Thoracic aorta (tissue), 2 donors: ENCODE measurements at regions not wholly inside any gene's neighbourhood (a gene's known extent, or its start where the extent isn't known, plus 50 kb on each side); places are given as distances from the start of the nearest gene placed in this dataset.

Experiments used
- ATAC-seq: fragments of 150-250 bp; one replicate; pipeline ENCODE4 v1.8.0; 2017; ENCODE audit warnings: low read depth; ENCODE audit not compliant: insufficient number of reproducible peaks, low FRiP score
- DNase-seq: peaks from one replicate; pipeline ENCODE4 v3.0.0-alpha.2; 2020; ENCODE audit warnings: low spot score
- H3K27ac ChIP-seq, 2 donors: fragments of 200-600 bp; sonication (generic); 1 replicate in 1 of 2; 2 replicates in 1 of 2; pipeline ENCODE4 v1.5.1; 2016; ENCODE audit warnings: mild to moderate bottlenecking in 2 of 2, moderate library complexity in 2 of 2
- H3K27me3 ChIP-seq: fragments of 200-600 bp; sonication (generic); replicated peaks from 2 replicates; pipeline ENCODE4 v1.6.0; 2016; ENCODE audit warnings: mild to moderate bottlenecking; ENCODE audit not compliant: insufficient read depth
- H3K36me3 ChIP-seq: fragments of 200-600 bp; sonication (generic); one replicate; pipeline ENCODE4 v1.5.1; 2016
- H3K4me1 ChIP-seq, 2 donors: fragments of 200-600 bp; sonication (generic); 1 replicate in 1 of 2; 2 replicates in 1 of 2; pipeline versions ENCODE4 v1.5.1 to v1.6.0; 2016; ENCODE audit warnings: low read depth in 2 of 2, mild to moderate bottlenecking in 1 of 2; ENCODE audit not compliant: control insufficient read depth in 1 of 2
- H3K4me3 ChIP-seq: fragments of 200-600 bp; sonication (generic); 2 replicates; pipeline ENCODE4 v1.5.1; 2016; ENCODE audit warnings: mild to moderate bottlenecking
- H3K9me3 ChIP-seq: fragments of 200-600 bp; sonication (generic); 2 replicates; pipeline ENCODE4 v1.5.1; 2016
- CTCF ChIP-seq: fragments of 200-600 bp; sonication (generic); IDR thresholded peaks from one replicate; pipeline ENCODE4 v1.5.1; 2019; ENCODE audit warnings: antibody characterized with exemption

- H3K36me3 ChIP-seq, result no peaks in the 10 kb centered on the region
- H3K4me1 ChIP-seq, result no peaks in the 10 kb centered on the region
- ATAC-seq, result no peak
- H3K27me3 ChIP-seq, result no peaks in the 10 kb centered on the region
- DNase-seq, result no peak
- TF ChIP-seq CTCF, result no peak
- H3K4me3 ChIP-seq, result no peak overlapping the region
- no peak overlapping the region for H3K27ac ChIP-seq
- no peaks in the 10 kb centered on the region for H3K9me3 ChIP-seq
Measured at GRCh38 chr6:19632786-19633185, 204.4 kb upstream of the ID4 start.

- no peak overlapping the region for H3K27ac ChIP-seq
- no peaks in the 10 kb centered on the region for H3K27me3 ChIP-seq
- no peaks in the 10 kb centered on the region for H3K36me3 ChIP-seq
- no peaks in the 10 kb centered on the region for H3K9me3 ChIP-seq
- no peaks in the 10 kb centered on the region for H3K4me1 ChIP-seq
- no peak for TF ChIP-seq CTCF
- DNase-seq (no peak), ATAC-seq (no peak)
- H3K4me3 ChIP-seq, result no peak overlapping the region
Measured at GRCh38 chr6:19635728-19636127, 201.4 kb upstream of the ID4 start.

GRCh38 chr6:19637010-19637409 is 200.2 kb upstream of the ID4 start:
- no peak for ATAC-seq
- Histone ChIP-seq H3K4me3 (no peak overlapping the region), H3K36me3 (no peaks in the 10 kb centered on the region), H3K27ac (no peak overlapping the region), H3K27me3 (no peaks in the 10 kb centered on the region), H3K4me1 (no peaks in the 10 kb centered on the region), H3K9me3 (no peaks in the 10 kb centered on the region)
- no peak for DNase-seq
- TF ChIP-seq CTCF, result no peak

- TF ChIP-seq CTCF, result no peak
- Histone ChIP-seq H3K4me3 (no peak overlapping the region), H3K4me1 (no peaks in the 10 kb centered on the region), H3K9me3 (no peaks in the 10 kb centered on the region), H3K36me3 (no peaks in the 10 kb centered on the region), H3K27ac (no peak overlapping the region), H3K27me3 (no peaks in the 10 kb centered on the region)
- DNase-seq (no peak), ATAC-seq (no peak)
Measured at GRCh38 chr6:19638931-19639330, 198.2 kb upstream of the ID4 start.

- Histone ChIP-seq H3K4me1 (no peaks in the 10 kb centered on the region), H3K27ac (no peak overlapping the region), H3K9me3 (no peaks in the 10 kb centered on the region), H3K27me3 (no peaks in the 10 kb centered on the region), H3K4me3 (no peak overlapping the region), H3K36me3 (no peaks in the 10 kb centered on the region)
- ATAC-seq, result no peak
- TF ChIP-seq CTCF, result no peak
- DNase-seq, result no peak
Measured at GRCh38 chr6:19643287-19643686, 193.9 kb upstream of the ID4 start.
